GM12892 (cell line): ENCODE measurements at regions not wholly inside any gene's neighbourhood (a gene's known extent, or its start where the extent isn't known, plus 50 kb on each side); places are given as distances from the start of the nearest gene placed in this dataset.

Experiments
- DNase-seq: peaks from one replicate; pipeline ENCODE4 v3.0.0; 2011; ENCODE audit not compliant: insufficient read length
- FAIRE-seq: peaks from 2 replicates; lab custom pipeline; 2011; peaks lifted over from hg19 to GRCh38; lab: Jason Lieb, UNC
- POLR2A ChIP-seq: IDR thresholded peaks from 2 replicates; pipeline ENCODE4 v1.6.1; 2011; ENCODE audit warnings: low read depth, low read length, control low read depth
- POLR2AphosphoS5 ChIP-seq: IDR thresholded peaks from 2 replicates; pipeline ENCODE4 v1.6.1; 2011; ENCODE audit warnings: low read depth, low read length, control low read depth
- TAF1 ChIP-seq: IDR thresholded peaks from 2 replicates; pipeline ENCODE4 v1.6.1; 2011; ENCODE audit warnings: low read depth, mild to moderate bottlenecking, control low read depth, low read length, borderline replicate concordance

GRCh38 chr14:22314183-22314820, 274.7 kb downstream of the DAD1 start:
- DNase-seq: peak; percentile 17
- FAIRE-seq: peak; percentile 94
- TF ChIP-seq POLR2A (no peak), TAF1 (no peak), POLR2AphosphoS5 (no peak)

DNA sequence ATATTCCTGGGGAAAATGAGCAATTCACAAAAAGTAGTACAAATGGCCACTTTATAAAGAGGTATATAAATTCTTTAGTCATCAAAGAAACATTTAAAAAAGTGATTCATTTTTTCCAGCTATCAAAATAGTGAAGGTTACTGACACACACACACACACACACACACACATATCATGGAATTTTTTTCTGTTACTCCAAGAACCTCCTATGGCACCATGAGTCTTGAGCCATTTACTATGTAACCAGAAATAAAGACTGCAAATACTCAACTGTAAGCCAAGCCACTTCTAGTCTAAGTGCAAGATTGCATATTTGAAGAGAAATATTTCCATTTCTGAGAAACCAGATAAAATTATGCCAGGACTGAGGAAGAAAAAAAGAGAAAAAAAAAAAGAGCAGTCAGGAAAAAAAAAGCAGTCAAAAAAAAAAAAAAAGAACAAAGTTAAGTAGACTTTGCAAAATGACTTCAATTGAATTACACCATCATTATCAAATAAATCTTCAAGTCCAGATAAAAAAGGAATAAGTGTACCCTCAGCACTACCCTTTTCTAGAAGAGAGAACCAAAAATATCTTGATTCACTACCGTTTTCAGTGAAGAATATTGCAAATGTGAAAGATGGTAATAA, 275.7 kb downstream of the DAD1 start:
- TF ChIP-seq TAF1 (no peak), POLR2A (no peak), POLR2AphosphoS5 (no peak)
- DNase-seq: no peak
- no peak for FAIRE-seq

GRCh38 chr14:22311636-22312035, 277.4 kb downstream of the DAD1 start:
- FAIRE-seq (no peak), DNase-seq (no peak)
- TF ChIP-seq TAF1 (no peak), POLR2AphosphoS5 (no peak), POLR2A (no peak)

- DNase-seq (no peak), FAIRE-seq (no peak)
- TF ChIP-seq TAF1 (no peak), POLR2AphosphoS5 (no peak), POLR2A (no peak)
Measured at GRCh38 chr14:22305607-22306006, 283.4 kb downstream of the DAD1 start.

- TF ChIP-seq TAF1 (no peak), POLR2A (no peak), POLR2AphosphoS5 (no peak)
- FAIRE-seq (peak; percentile 57), DNase-seq (no peak)
Measured at GRCh38 chr14:22304326-22304725, 284.7 kb downstream of the DAD1 start.

GRCh38 chr14:22303589-22304195, 285.3 kb downstream of the DAD1 start:
- no peak for DNase-seq
- FAIRE-seq: peak; percentile 44
- TF ChIP-seq POLR2AphosphoS5 (no peak), POLR2A (no peak), TAF1 (no peak)

GRCh38 chr14:22300646-22301045, 288.4 kb downstream of the DAD1 start:
- no peak for FAIRE-seq
- TF ChIP-seq POLR2AphosphoS5 (no peak), POLR2A (no peak), TAF1 (no peak)
- DNase-seq: no peak

DNA sequence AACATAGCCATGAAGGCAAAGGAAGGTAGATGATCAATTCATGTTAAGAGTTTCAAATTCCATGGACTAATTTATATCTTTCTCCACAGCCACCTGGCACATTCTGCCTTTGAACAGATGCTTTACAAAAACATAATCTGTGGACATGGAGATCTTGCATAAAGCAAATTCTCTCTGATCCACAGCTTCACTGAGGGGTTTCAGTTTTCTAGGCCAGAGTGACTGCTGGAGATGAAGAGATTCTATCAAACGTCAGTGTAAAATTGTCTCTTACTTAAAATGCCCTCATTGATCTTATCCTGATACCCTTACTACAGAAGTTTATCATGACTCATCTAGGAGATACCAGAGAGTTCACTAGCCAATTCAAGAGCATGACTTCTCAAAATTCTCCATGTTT, 291.6 kb downstream of the DAD1 start:
- FAIRE-seq (no peak), DNase-seq (no peak)
- TF ChIP-seq TAF1: no peak
- no peak for TF ChIP-seq POLR2AphosphoS5
- no peak for TF ChIP-seq POLR2A

- TF ChIP-seq POLR2A (no peak), TAF1 (no peak), POLR2AphosphoS5 (no peak)
- DNase-seq: no peak
- no peak for FAIRE-seq
Measured at GRCh38 chr14:22296722-22297121, 292.3 kb downstream of the DAD1 start.

- DNase-seq: no peak
- no peak for FAIRE-seq
- no peak for TF ChIP-seq POLR2A
- TF ChIP-seq POLR2AphosphoS5: no peak
- TF ChIP-seq TAF1: no peak
Measured at GRCh38 chr14:22296088-22296487, 292.9 kb downstream of the DAD1 start.

- DNase-seq (no peak), FAIRE-seq (no peak)
- TF ChIP-seq TAF1: no peak
- TF ChIP-seq POLR2A: no peak
- no peak for TF ChIP-seq POLR2AphosphoS5
Measured at GRCh38 chr14:22291406-22291805, 297.6 kb downstream of the DAD1 start.
